ENCODE measurements at regions not wholly inside any gene's neighbourhood (a gene's known extent, or its start where the extent isn't known, plus 50 kb on each side); places are given as distances from the start of the nearest gene placed in this dataset.

- Histone ChIP-seq H3K9me1 (replicated peaks; ENCODE audit: control insufficient read depth, extremely low read depth, insufficient read depth, low read length) (no peaks in the 10 kb centered on the region), H3K27ac (ENCODE audit: insufficient read depth, low read depth, low read length) (no peak overlapping the region), H3K4me1 (ENCODE audit: control insufficient read depth, extremely low read depth, insufficient read depth, low read length) (no peaks in the 10 kb centered on the region), H3K36me3 (ENCODE audit: control insufficient read depth in 2 of 2, extremely low read depth in 1 of 2, insufficient read depth in 2 of 2, low read length in 2 of 2) (no peaks in the 10 kb centered on the region), H4K20me1 (replicated peaks; ENCODE audit: control insufficient read depth, extremely low read depth, insufficient read depth, low read length) (no peaks in the 10 kb centered on the region), H3K79me2 (ENCODE audit: control insufficient read depth, insufficient read depth, low read length) (no peaks in the 10 kb centered on the region), H3K4me3 (replicated peaks in 1 of 3; ENCODE audit: insufficient read depth in 1 of 3, low read depth in 1 of 3, low read length in 3 of 3) (no peak overlapping the region), H3K9ac (replicated peaks; ENCODE audit: extremely low read depth, insufficient read depth, low read length) (no peak overlapping the region), H3K27me3 (ENCODE audit: control insufficient read depth in 2 of 2, insufficient read depth in 2 of 2, low read length in 2 of 2) (no peaks in the 10 kb centered on the region), H3K9me3 (replicated peaks; ENCODE audit: control insufficient read depth, insufficient read depth, low read length) (no peaks in the 10 kb centered on the region), H3K4me2 (ENCODE audit: insufficient read depth, low read length) (no peak overlapping the region), H2AFZ (ENCODE audit: low read depth, low read length) (no peak overlapping the region)
- ChIA-PET CTCF (interaction anchor here (0.7 to 1.0 kb wide), 2 partner anchors 9 to 932 kb away, joined by 3 read pairs; no protein-coding TSS in a partner anchor), POLR2A (no interaction called here)
- dilution Hi-C loops (cut with MboI; ENCODE audit: extremely low pct_ligation_motif_present, low sequenced_read_pairs) (no loop called here), intact Hi-C loops (cut with micrococcal nuclease) (no loop called here)
- no TSS peak for BruUV-seq (replicated peaks)
- TF ChIP-seq, protein P1, sequence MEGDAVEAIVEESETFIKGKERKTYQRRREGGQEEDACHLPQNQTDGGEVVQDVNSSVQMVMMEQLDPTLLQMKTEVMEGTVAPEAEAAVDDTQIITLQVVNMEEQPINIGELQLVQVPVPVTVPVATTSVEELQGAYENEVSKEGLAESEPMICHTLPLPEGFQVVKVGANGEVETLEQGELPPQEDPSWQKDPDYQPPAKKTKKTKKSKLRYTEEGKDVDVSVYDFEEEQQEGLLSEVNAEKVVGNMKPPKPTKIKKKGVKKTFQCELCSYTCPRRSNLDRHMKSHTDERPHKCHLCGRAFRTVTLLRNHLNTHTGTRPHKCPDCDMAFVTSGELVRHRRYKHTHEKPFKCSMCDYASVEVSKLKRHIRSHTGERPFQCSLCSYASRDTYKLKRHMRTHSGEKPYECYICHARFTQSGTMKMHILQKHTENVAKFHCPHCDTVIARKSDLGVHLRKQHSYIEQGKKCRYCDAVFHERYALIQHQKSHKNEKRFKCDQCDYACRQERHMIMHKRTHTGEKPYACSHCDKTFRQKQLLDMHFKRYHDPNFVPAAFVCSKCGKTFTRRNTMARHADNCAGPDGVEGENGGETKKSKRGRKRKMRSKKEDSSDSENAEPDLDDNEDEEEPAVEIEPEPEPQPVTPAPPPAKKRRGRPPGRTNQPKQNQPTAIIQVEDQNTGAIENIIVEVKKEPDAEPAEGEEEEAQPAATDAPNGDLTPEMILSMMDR (IDR thresholded peaks at IDR 0.05; ENCODE audit: extremely low read depth in 1 of 2, insufficient read depth in 1 of 2, low read depth in 1 of 2, low read length in 2 of 2), result no peak
- TF ChIP-seq POLR2AphosphoS5 (IDR thresholded peaks at IDR 0.05; ENCODE audit: insufficient read depth, low read depth, low read length) (no peak), JUN (IDR thresholded peaks at IDR 0.05; ENCODE audit: borderline replicate concordance, insufficient read depth, insufficient read length, low read depth) (no peak), POLR2A (IDR thresholded peaks at IDR 0.05; ENCODE audit: low read depth, low read length) (no peak), EZH2 (IDR thresholded peaks at IDR 0.05; ENCODE audit: borderline replicate concordance, low read depth, low read length, severe bottlenecking) (no peak), GATA2 (IDR thresholded peaks at IDR 0.05; ENCODE audit: insufficient read depth, insufficient read length, low read depth, low read length) (no peak), MYC (IDR thresholded peaks at IDR 0.05; ENCODE audit: low read depth, low read length) (no peak), FOS (IDR thresholded peaks at IDR 0.05; ENCODE audit: borderline replicate concordance, insufficient read depth, low read length) (no peak)
- TF ChIP-seq, protein P2, sequence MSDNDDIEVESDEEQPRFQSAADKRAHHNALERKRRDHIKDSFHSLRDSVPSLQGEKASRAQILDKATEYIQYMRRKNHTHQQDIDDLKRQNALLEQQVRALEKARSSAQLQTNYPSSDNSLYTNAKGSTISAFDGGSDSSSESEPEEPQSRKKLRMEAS (IDR thresholded peaks at IDR 0.05; ENCODE audit: insufficient read depth, insufficient read length), result no peak
- DNase-seq (ENCODE audit: low read depth, low spot score), result no peak
- FAIRE-seq, result no peak
These were observed 276.9 kb downstream of the HGF start for GRCh38 chr7:81492910-81493309.
